KMS-11 (cell line): ENCODE measurements at regions not wholly inside any gene's neighbourhood (a gene's known extent, or its start where the extent isn't known, plus 50 kb on each side); places are given as distances from the start of the nearest gene placed in this dataset.

Experiments used
- H2AFZ ChIP-seq: fragments of 200-600 bp; sonication (generic); 2 replicates; pipeline ENCODE4 v1.6.1; 2016; ENCODE audit warnings: antibody characterized with exemption, mixed run types, low read depth
- H3K27ac ChIP-seq: fragments of 200-600 bp; sonication (generic); 2 replicates; pipeline ENCODE4 v1.6.1; 2016; ENCODE audit warnings: mild to moderate bottlenecking, mixed run types
- H3K27me3 ChIP-seq: fragments of 200-600 bp; sonication (generic); 2 replicates; pipeline ENCODE4 v1.6.1; 2017; ENCODE audit warnings: mild to moderate bottlenecking, low read depth, mixed run types, moderate library complexity; ENCODE audit not compliant: insufficient read depth
- H3K36me3 ChIP-seq: fragments of 200-600 bp; sonication (generic); 2 replicates; pipeline ENCODE4 v1.6.1; 2017; ENCODE audit warnings: mild to moderate bottlenecking, mixed run types; ENCODE audit not compliant: insufficient read depth
- H3K4me1 ChIP-seq: fragments of 200-600 bp; sonication (generic); 2 replicates; pipeline ENCODE4 v1.6.1; 2016; ENCODE audit warnings: mild to moderate bottlenecking, low read depth, mixed run types; ENCODE audit not compliant: poor library complexity, severe bottlenecking
- H3K4me2 ChIP-seq: fragments of 200-600 bp; sonication (generic); 2 replicates; pipeline ENCODE4 v1.7.0; 2016; ENCODE audit warnings: mild to moderate bottlenecking, mixed run types
- H3K4me3 ChIP-seq: fragments of 200-600 bp; sonication (generic); IDR thresholded peaks from 2 replicates; pipeline ENCODE4 v1.6.1; 2017; ENCODE audit warnings: low read depth, low read length, mixed read lengths; ENCODE audit not compliant: insufficient read depth
- H3K79me2 ChIP-seq: fragments of 200-600 bp; sonication (generic); 2 replicates; pipeline ENCODE4 v1.6.1; 2016; ENCODE audit warnings: low read depth, mixed run types; ENCODE audit not compliant: insufficient read depth
- H3K9ac ChIP-seq: fragments of 200-600 bp; sonication (generic); 2 replicates; pipeline ENCODE4 v1.6.1; 2016; ENCODE audit warnings: mild to moderate bottlenecking, mixed run types
- H4K20me1 ChIP-seq: fragments of 200-600 bp; sonication (generic); 2 replicates; pipeline ENCODE4 v1.6.1; 2016; ENCODE audit warnings: mild to moderate bottlenecking, mixed run types; ENCODE audit not compliant: insufficient read depth
- CTCF ChIP-seq: fragments of 200-600 bp; sonication (generic); conservative IDR thresholded peaks from 2 replicates; pipeline ENCODE4 v1.6.1; 2017; ENCODE audit warnings: low read depth, mild to moderate bottlenecking, antibody characterized with exemption, low read length, moderate library complexity, mixed read lengths

DNA sequence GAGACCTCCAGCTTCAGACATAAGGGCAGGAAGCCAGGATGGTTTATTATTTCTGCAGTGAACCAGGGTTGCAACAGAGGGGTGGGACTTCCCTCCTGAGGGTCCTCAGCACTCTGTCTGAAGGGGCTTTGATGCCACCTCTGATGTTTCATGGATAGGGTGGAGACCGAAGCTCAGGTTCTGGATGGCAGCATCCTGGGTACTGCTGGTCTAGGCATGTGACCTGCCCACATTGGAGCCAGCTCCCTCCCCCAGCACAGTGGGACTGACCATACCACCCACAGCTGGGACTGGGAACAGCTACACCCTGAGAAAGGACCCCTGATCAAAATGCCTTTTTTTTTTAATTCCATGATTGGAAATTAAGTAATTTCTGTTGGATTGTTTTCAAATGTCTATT, 355.2 kb downstream of the ZNF516 start:
- Histone ChIP-seq H3K79me2 (no peaks in the 10 kb centered on the region), H3K4me1 (no peaks in the 10 kb centered on the region), H3K4me3 (no peak overlapping the region), H2AFZ (no peak overlapping the region), H3K4me2 (no peak overlapping the region), H3K9ac (no peak overlapping the region), H3K27me3 (no peaks in the 10 kb centered on the region), H3K36me3 (no peaks in the 10 kb centered on the region), H4K20me1 (no peaks in the 10 kb centered on the region), H3K27ac (no peak overlapping the region)
- no peak for TF ChIP-seq CTCF

DNA sequence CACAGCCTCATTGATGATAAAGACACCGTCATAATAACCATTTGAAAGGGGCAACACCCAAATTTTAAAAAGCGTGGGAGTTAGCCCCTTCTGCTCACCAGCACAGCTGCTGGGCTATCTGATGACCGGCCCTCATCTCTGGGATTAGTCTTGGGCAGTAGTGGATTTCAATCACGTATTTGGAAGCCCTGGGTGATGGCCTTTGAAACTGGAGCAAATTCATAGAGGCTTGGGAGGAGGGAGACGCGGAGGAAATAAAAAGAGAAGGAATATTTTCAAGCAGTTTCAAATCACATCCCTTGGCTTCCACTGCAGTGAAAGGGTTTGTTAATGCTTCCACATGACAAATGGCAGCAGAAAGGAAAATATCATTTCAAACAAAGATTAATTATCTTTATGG, 357.8 kb downstream of the ZNF516 start:
- no peak for TF ChIP-seq CTCF
- H2AFZ ChIP-seq, result no peak overlapping the region
- no peak overlapping the region for H3K4me2 ChIP-seq
- no peak overlapping the region for H3K4me3 ChIP-seq
- no peak overlapping the region for H3K27ac ChIP-seq
- no peak overlapping the region for H3K9ac ChIP-seq
- H3K27me3 ChIP-seq, result no peaks in the 10 kb centered on the region
- H3K4me1 ChIP-seq, result no peaks in the 10 kb centered on the region
- no peaks in the 10 kb centered on the region for H3K36me3 ChIP-seq
- H3K79me2 ChIP-seq, result no peaks in the 10 kb centered on the region
- H4K20me1 ChIP-seq, result no peaks in the 10 kb centered on the region

- H3K4me1 ChIP-seq, result no peaks in the 10 kb centered on the region
- no peak overlapping the region for H3K4me3 ChIP-seq
- no peak overlapping the region for H3K27ac ChIP-seq
- H3K9ac ChIP-seq, result no peak overlapping the region
- no peaks in the 10 kb centered on the region for H3K36me3 ChIP-seq
- no peaks in the 10 kb centered on the region for H4K20me1 ChIP-seq
- no peaks in the 10 kb centered on the region for H3K27me3 ChIP-seq
- TF ChIP-seq CTCF, result no peak
- no peaks in the 10 kb centered on the region for H3K79me2 ChIP-seq
- no peak overlapping the region for H3K4me2 ChIP-seq
- H2AFZ ChIP-seq, result no peak overlapping the region
Measured at GRCh38 chr18:76136701-76137100, 358.3 kb downstream of the ZNF516 start.

GRCh38 chr18:76134628-76135027, 360.4 kb downstream of the ZNF516 start:
- H3K27ac ChIP-seq, result no peak overlapping the region
- H3K4me2 ChIP-seq, result no peak overlapping the region

More at GRCh38 chr18:76134628-76135027, 360.4 kb downstream of the ZNF516 start:
- no peaks in the 10 kb centered on the region for H3K27me3 ChIP-seq
- no peaks in the 10 kb centered on the region for H3K36me3 ChIP-seq
- no peak for TF ChIP-seq CTCF
- H3K4me1 ChIP-seq, result no peaks in the 10 kb centered on the region
- no peak overlapping the region for H2AFZ ChIP-seq
- H4K20me1 ChIP-seq, result no peaks in the 10 kb centered on the region
- no peaks in the 10 kb centered on the region for H3K79me2 ChIP-seq
- no peak overlapping the region for H3K4me3 ChIP-seq
- H3K9ac ChIP-seq, result no peak overlapping the region
